NB4 (cell line): ENCODE measurements at regions not wholly inside any gene's neighbourhood (a gene's known extent, or its start where the extent isn't known, plus 50 kb on each side); places are given as distances from the start of the nearest gene placed in this dataset.

Experiments
- DNase-seq: peaks from one replicate; pipeline ENCODE4 v3.0.0; 2010; ENCODE audit warnings: low read depth
- H3K4me3 ChIP-seq: one replicate; pipeline ENCODE4 v1.5.1; 2011; ENCODE audit warnings: mild to moderate bottlenecking, low read depth, low read length, moderate library complexity
- MYC ChIP-seq: IDR thresholded peaks from 2 replicates; pipeline ENCODE4 v1.6.1; 2011; ENCODE audit warnings: low read depth, low read length
- POLR2A ChIP-seq: IDR thresholded peaks from 2 replicates; pipeline ENCODE4 v1.6.1; 2011; ENCODE audit warnings: mild to moderate bottlenecking; ENCODE audit not compliant: insufficient read length; ENCODE audit errors: extremely low read depth
- TF ChIP-seq, protein P1 (sequence below): IDR thresholded peaks from 2 replicates; pipeline ENCODE4 v1.6.1; 2011; ENCODE audit warnings: low read depth, low read length
- TF ChIP-seq, protein P2 (sequence below): IDR thresholded peaks from one replicate; pipeline ENCODE4 v1.5.1; 2012; ENCODE audit warnings: low read depth, low read length

GRCh38 chr17:70239391-70239826 lies 70.1 kb downstream of the KCNJ2 start:
- DNase-seq = no peak
- TF ChIP-seq, protein P1, sequence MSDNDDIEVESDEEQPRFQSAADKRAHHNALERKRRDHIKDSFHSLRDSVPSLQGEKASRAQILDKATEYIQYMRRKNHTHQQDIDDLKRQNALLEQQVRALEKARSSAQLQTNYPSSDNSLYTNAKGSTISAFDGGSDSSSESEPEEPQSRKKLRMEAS = no peak
- TF ChIP-seq, protein P2, sequence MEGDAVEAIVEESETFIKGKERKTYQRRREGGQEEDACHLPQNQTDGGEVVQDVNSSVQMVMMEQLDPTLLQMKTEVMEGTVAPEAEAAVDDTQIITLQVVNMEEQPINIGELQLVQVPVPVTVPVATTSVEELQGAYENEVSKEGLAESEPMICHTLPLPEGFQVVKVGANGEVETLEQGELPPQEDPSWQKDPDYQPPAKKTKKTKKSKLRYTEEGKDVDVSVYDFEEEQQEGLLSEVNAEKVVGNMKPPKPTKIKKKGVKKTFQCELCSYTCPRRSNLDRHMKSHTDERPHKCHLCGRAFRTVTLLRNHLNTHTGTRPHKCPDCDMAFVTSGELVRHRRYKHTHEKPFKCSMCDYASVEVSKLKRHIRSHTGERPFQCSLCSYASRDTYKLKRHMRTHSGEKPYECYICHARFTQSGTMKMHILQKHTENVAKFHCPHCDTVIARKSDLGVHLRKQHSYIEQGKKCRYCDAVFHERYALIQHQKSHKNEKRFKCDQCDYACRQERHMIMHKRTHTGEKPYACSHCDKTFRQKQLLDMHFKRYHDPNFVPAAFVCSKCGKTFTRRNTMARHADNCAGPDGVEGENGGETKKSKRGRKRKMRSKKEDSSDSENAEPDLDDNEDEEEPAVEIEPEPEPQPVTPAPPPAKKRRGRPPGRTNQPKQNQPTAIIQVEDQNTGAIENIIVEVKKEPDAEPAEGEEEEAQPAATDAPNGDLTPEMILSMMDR = no peak
- TF ChIP-seq POLR2A (no peak), MYC (no peak)
- no peak overlapping the region for H3K4me3 ChIP-seq

DNA sequence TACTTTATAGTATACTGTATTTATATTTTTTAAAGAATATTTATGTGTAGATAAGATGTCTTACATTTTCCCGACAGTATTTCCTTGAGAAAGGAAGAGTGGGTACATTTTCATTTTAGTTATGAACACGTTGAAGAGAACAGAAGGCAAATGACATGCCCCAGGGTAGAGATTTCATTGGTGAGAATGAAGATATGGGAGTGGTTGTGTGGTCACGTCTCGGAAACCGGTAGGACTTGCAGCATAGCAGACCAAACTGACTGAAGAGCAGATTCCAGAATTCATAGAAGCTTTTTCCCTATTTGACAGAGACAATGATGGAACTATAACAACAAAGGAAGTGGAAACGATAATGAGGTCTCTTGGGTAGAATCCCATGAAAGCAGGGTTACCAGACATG lies 71.7 kb downstream of the KCNJ2 start:
- TF ChIP-seq, protein P2 = no peak
- TF ChIP-seq MYC = no peak
- TF ChIP-seq, protein P1 = no peak
- no peak for TF ChIP-seq POLR2A
- no peak overlapping the region for H3K4me3 ChIP-seq
- no peak for DNase-seq

DNA sequence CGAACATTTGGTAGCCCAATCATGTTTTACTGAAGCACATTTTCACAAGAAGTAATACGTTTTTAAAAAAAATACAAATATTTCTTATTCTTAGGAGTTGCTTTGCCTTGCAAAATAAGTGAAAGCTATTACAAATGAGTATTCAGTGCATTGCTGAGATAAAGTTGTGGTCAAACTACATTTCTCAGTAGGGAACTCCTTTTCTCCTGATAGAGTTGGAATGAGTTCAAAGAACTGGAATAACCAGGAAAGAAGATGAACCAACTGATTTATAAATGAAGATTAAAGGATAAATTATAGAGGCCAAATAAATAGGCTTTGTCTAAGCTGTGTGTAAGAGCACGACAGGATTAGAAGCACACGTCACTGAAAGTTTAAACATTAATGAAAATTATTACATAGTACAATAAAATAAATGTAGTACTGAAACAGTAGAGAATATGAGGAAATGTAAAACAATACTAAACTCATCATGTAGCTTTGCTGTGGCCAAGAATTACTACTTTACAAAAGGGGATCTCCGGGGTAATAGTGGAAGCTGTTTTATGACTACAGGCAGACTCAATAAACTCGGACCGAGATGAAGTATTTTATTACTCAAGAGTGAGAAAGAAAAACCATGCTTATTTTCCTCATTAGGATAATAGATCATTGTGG lies 73.6 kb downstream of the KCNJ2 start:
- no peak overlapping the region for H3K4me3 ChIP-seq
- TF ChIP-seq, protein P1 = no peak
- TF ChIP-seq MYC (no peak), POLR2A (no peak)
- TF ChIP-seq, protein P2 = no peak
- no peak for DNase-seq

GRCh38 chr17:70251706-70252105 lies 82.4 kb downstream of the KCNJ2 start:
- no peak for DNase-seq
- TF ChIP-seq, protein P2 = no peak
- TF ChIP-seq, protein P1 = no peak
- TF ChIP-seq MYC (no peak), POLR2A (no peak)
- no peak overlapping the region for H3K4me3 ChIP-seq

DNA sequence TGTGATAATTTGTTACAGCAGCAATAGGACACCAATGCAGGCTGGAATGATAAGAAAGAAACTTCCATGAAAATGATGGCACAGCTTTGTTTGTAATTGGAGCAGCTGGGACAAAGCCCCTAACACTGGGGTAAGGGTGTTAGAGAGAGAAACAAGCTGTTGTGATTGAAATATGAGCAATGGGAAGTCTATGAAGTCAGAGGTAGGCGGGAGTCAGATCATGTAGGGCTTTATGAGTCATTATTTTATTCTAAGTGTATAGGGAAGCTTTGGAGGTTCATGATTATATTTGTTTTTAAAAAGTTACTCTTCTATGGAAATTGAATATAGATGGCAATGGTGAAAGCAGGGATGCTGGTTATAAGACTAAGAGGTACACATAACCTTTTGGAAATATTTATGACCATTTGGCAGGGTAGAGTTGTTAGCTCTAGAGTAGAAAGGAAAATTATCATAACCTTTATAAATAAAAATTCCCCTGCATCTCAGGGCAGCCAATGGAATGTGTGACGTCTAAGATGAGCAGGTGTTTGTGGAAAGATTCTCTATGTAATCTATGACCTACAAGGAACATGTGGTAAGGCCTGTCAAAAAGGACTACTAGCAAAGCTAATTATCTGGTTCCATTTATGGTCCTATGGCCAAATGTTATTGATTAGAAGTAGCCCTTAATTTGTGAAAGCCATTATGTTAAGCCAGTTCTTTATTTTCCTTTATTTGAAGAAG lies 85.6 kb downstream of the KCNJ2 start:
- no peak overlapping the region for H3K4me3 ChIP-seq
- TF ChIP-seq POLR2A (no peak), MYC (no peak)
- TF ChIP-seq, protein P2 = no peak
- TF ChIP-seq, protein P1 = no peak
- DNase-seq = no peak
